Amniotic epithelial cell (primary cell): ENCODE measurements at regions not wholly inside any gene's neighbourhood (a gene's known extent, or its start where the extent isn't known, plus 50 kb on each side); places are given as distances from the start of the nearest gene placed in this dataset.
A peak's percentile ranks its signal among the peaks of the same experiment; 100 is the strongest.

Source experiments
- DNase-seq: peaks from one replicate; pipeline ENCODE4 v3.0.0-alpha.2; 2010; ENCODE audit warnings: low read depth

DNA sequence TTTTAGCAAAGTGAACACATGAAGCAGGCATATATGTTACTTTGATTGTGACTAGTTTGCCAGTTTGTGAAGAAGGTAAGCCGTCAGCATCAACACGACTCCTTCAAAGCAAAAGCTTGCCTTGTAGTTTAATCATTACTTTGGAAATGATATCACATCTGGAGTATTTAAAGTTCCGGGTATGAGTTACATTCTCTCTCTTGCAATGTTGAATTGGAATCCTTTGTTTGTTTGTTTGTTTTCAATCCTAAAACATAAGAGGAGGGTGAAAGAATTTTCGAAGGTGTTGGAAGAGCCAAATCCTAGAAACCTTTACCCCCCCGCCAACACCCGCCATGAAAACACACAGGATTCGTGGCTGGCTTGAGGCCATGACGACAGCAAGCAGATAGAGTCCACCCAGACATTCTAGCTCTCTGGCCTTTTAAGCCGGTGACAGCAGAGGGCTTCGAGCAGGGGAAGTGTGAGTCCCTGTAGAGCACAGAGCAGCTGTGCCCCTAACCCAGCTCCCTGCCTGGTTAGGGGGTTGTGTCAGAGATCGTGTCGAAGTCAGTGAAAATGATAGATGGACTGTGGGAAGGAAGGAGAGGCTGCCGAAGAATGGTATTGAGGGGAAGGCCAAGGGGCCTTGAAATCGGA is 103.8 kb upstream of the SMIM21 start:
- DNase-seq = no peak

DNA sequence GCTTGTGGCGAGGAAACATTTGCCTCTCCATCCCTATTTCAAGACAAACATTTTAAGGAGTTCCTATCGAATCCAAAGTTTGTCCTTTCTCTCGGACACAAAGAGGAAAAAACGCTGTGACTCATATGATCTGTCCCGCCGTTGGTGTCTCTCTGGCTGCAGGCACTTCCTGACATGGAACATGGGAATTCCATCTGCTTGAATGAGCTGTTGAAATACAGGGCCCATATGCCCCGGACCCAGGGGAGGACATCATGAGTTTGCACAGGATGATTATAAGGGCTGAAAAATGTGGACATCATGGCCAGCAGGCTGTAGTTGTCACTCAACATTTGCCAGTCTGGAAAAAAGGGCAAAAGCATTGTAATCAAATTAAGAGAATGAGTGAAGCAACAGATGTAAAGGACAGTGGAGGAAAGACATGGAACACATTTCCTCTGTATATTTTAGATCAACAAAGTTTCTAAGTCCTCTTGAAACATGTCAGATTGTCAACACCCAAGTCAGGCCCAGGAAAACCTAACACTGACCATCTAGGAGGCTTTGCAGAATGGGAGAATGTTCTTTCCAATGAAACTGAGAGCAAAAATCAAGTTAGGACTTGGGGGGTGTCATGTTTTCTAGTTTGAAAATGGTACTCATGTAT is 103.2 kb upstream of the SMIM21 start:
- no peak for DNase-seq

DNA sequence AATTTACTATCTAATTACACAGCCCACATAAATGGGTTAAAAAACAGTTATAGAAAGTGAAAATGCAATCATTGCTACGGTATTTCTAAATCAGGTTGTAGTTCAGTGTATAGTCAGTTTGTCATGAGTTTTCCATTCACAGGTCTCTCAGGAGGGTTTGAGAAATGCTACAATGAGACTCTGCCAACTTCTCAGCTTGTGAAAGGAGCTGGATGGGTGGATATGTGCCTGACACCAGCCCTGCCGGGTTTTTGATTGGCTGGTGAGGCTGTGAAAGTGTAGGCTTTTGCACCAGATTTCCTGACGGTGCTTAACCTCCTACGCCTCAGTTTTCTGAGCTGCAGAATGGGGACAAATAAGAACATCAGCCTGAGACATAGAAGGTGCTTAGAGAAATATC is 102.6 kb upstream of the SMIM21 start:
- no peak for DNase-seq

DNA sequence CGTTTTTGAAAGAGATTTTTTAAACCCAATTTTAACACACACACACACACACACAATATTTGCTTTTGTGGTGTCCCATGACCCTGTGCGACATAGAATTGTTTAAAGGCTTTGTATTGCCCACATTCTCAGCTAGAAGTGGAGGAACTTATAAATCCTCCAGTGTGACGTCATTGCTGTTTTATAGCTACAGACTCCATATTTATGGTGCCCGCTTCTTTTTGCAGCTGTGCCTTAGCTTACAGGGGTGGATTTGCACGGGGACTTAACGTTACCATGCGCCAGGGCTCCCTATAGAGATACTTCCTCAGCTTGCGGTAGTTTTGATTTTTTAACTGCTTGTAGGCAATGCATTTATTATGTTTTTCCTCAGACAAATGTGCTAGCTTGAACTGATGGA is 101.9 kb upstream of the SMIM21 start:
- DNase-seq = no peak

DNA sequence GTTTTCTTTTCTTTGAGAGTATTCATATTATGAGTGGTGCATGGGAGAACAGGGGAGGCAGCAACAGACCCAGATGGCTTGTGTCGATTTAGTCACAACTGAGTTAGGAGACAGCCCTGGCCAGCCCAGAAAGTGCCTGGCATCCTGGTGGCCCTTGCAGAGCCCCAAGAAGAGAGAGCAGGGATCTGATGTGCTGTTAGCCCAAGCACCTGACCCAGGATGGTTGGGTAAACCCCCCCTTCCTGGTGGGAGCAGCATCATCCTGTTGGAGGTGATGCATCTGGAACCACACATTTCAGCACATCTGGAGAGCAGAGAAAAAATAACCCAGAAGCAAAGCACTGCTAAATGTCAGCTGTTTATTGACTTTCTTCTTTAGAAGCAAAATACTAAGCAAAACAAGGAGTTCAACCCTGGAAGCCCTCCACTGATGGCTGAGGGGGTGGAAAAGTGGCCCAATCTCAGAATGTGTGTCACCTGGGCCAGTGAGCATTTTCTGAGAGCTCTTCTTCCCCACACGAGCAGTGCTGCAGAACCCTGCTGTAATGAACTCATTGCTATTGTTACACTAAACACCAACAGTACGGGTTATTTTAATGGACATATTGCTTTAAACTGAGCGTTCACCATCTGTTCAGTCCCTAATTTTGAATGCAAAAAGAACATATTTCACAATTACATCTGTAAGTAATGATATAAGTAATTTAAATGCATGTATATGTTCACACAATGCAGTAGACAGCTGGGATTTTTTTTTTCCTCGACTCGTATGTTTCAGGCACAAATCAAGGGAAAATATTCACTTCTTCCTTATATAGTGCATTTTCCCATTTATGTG is 100.6 kb upstream of the SMIM21 start:
- no peak for DNase-seq

DNA sequence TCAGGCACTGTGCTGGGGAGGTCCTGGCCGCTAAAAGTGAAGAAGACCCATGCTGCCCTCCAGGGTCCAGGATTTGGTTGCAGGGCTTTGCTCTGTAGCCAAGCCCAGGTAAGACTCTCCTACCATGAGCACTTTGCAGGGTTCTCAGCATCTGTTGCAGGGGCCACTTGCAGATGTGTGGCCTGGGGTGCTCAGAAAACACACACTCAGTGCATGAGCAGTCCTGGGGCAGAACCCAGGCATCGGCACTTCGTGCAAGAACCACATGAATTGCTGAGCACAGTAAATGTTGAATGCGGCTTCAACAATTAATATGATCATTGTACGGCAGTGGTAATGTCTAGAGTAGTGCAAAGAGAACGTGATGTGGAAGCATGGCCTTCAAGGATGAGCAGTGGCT is 98.5 kb upstream of the SMIM21 start:
- DNase-seq = no peak

DNA sequence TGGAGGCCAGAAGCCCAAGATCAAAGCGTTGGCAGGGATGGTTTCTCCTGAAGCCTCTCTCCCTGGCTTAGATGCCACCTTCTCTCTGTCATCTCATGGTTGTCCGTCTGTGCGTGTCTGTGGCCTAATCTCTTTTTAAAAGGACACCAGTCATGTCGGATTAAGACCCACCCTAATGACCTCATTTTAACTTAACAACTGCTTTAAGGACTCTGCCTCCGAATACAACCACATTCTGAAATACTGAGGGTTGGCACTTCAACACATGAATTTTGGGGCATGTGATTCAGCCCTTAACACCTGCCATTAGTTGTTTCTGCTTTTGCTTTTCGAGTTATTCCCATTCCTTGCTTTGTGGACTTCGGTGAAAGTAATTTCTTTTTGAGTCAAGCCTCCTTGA is 97.8 kb upstream of the SMIM21 start:
- no peak for DNase-seq

DNA sequence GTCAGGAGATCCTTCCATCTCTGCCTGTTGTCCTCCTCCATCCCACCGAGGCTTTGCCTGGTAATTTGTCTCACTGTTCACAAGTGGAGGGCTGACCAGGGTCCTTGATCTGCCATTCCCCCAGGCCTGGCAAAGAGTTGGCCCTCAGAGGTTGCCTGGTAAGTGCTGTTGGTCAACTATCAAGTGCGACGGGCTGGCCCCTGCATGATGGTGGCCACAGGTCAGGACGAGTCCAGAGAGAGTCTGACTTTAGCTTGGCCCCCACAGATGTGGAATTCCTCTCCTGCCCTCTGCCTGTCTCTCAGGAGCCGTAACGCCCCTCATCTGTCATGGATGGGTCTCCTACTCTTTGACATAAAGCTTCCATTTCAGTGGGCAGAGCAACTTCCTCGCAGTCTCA is 97.3 kb upstream of the SMIM21 start:
- DNase-seq = no peak

DNA sequence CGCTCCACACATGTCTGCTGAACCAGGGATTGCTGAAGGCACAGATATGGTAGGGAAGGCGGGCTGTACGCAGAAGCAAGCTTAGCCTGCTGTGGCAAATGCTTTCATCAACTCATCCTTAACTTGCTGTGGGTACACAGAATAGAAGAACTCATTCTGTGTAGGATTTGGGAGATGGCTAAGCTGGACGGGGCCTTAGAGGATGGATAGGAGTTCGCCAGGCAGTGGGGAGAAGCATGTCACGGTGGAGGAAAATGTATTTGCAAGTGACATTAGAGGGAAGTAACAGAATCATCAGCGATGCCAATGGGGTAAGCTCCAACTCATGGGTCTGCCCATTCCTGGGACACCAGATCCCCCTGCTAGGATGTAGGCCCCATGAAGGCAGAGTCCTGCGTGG is 96.7 kb upstream of the SMIM21 start:
- no peak for DNase-seq

DNA sequence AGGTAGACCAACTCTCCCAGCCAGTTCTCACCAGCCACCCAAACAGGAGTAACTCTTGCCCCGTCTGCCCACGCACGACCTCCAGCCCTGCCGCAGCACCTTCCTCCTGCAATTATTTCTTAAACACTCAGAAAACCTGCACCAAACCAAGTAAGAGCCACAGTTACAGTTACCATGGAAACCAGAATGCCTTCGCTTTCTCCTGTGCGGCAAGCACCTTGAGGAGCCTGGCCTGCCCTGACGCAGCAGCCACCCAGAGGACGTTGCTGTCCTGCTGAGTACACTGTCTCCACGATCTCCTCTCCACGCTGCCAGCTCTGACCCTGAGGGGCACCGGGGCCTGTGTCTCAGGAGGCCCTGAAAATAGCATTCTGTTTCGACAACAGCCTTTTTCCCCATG is 94.3 kb upstream of the SMIM21 start:
- no peak for DNase-seq

DNA sequence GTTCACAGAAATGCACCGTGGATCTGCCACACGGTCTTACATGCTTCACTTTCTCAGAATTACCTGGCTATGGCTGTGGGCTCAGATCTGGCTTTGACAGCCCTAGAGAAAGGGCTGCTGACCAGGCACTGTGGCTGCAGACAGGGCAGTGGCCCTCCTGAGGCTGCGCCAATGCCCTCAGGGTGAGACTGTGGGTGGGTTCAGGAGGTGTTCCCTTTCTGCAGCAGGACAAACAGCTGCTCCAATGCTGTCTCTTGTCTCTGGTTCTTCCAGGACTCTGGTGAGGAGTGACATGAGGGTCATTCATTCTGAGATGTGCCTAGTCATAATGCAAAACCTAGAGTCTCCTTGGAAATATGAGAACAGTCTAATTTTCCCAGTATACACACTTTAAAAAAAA is 90.5 kb upstream of the SMIM21 start:
- no peak for DNase-seq

DNA sequence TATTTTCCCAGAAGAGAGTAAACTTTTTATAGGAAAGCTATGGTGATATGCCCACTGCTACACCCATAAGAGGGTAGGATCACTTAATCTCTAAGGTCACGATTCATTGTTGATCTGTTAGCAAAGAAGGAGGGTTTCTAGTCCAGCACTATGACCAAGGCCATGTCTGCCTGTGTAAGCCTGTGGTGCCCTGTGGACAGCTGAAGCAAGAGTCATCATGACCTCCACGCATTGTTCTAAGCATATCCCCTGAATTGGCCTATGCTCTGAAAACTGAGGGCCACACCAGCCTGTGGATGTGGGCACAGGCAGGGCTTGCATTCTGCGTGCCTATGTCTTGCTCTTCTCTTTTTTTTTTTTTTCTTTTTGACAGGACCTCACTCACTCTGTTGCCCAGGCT is 89.8 kb upstream of the SMIM21 start:
- DNase-seq = no peak

DNA sequence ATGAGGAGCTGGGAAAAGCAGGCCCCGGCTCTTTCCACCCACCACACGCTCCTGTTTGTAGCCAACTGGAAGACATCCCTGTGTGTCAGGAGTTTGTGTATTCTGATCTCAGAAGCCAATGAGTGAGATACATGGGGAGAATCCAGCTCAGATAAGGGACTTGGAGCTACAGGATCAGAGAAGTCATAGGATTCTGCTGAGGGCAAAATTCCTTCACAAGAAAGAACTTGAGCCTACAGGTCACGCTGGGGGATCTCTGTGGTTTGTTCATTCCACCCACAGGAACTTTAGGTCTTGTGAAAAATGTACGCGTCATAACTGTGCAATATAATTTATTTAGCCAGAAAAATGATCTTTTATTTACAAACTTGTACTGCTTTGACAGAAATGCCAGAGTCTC is 80.1 kb upstream of the SMIM21 start:
- DNase-seq = peak; percentile 96

DNA sequence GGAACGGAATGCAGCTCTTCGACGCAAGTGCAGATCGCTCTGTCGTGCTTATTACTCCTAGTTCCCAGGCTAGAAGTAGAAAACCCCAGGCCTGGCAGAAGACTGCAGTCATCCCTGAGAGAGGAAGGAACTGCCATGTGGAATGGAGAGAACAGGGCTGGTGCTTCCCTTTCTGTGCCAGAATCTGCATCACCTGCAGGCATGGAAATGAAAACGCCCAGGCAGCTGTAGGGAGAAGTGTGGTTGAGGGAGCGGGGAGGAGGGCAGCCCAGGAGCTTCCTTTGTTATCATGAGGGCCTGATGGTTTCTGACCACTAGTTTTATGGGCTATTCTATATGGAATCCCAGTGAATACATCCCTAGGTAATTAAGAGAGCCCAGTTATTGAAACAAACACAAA is 79.4 kb upstream of the SMIM21 start:
- no peak for DNase-seq

DNA sequence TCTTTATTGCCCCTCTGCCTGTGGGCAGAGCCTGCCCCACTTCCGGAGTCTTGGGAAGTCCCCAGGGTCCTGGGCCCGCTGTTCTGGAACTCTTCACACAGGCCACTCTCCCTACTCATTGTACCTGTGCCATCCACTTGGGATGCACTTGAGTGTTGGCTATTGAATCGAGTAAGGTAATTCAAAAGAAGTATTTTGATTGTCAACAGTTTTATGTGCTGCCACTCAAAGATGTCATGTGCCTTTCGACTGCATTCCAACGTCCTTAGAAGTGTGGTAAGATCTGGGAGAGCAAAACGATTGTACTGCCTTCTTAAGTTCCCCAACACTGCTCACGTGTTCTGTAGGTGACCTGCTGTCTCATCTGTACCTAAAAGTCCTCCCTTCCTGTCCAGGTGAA is 77.0 kb upstream of the SMIM21 start:
- DNase-seq = no peak

DNA sequence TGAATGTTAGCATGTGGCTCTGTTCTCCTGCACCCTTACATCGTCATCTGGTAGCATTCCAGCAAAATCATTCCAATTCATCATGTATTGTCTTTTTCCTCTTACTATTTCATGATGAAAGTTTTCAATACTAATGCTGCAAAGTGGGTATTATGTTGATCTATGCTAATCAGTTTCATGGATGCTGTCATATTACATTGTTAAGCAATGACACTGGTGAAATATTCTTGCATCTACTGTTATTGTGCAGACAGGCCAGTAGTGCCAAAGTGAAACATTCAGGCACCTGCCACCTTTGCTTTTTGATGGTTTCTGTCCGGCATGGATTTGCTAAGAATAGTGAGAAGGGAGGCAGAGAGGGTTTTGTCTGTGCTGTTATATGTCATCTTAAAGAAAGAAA is 76.1 kb upstream of the SMIM21 start:
- DNase-seq = no peak

DNA sequence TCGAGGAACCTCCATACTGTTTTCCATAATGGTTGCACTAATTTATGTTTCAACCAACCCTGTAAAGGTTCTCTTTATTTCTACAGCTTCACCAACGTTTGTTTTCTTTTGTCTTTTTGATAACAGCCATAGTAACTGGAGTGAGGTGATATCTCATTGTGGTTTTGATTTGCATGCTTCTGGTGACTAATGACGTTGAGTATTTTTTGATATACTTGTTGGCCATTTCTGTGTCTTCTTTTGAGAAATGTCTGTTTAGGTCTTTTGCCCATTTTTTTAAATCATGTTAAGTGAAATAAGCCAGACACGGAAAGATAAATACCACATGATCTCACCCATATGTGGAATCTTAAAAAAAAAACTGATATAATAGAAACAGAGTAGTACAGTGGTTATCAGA is 74.8 kb upstream of the SMIM21 start:
- DNase-seq = peak; percentile 90

DNA sequence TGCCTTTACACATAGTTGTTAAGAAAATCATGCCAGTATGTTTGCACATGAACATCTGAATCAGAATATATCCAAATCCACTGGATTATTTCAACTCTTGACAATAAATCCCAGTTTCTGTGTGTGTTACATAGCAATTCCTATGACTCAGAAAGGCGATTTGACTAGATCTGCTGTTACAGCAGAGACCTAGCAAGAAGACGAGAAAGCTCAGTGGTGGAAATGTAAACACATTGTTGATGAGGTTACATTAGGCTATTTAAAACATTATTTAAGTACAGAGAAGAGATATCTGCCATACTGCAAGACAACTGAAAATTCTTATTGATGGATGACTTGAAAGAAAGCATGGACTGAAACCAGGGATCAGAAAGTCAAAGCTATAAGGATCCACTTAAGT is 73.0 kb upstream of the SMIM21 start:
- peak; percentile 88 for DNase-seq

DNA sequence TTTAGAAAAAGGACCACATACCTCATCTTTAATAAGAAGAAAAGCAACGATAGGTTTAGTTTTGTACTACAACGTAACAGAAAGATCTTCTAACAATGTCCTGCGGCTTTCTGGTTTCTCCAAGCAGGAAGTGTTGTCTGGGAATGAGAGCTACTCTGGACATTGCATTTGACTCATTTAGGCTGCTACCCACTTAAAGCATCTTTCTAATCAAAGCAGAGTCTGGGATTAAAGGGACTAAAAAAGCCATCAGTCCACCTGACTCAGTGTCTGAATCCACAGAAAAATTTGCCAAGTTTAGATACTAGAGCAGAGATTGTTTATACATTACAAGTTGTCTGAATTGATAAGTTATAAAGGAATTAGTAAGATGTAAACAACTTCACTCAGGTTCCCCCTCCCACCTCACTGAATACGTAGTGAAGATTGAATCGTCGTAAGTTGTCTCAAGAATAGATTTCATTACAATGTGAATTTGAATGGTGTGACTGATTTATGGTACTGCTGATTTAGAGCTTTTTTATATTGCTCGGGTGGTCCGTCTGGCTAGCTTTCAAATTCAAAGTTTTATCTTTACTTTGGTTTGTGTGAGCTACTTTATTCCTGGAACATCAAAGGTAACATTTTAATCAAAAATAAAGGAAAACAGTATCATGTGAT is 70.2 kb upstream of the SMIM21 start:
- DNase-seq = peak; percentile 70

DNA sequence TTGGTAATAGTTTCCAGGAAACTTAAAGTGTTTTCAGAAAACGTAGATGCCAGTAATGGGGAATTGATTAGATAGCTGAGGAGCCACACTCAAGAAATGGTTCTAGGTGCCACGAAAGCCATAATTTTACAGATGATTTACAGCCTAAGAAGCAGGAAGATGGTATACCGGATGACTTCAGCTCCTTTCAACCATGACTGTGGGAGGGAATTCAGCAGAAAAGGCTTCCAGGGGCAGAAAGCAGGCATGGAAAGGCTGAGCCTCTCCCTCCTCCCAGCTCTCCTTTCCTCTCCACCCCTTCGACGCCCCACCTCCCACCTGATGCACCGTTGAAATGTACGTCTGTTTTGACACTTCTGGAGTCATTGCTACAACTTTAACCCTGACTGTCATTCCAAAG is 68.6 kb upstream of the SMIM21 start:
- no peak for DNase-seq

DNA sequence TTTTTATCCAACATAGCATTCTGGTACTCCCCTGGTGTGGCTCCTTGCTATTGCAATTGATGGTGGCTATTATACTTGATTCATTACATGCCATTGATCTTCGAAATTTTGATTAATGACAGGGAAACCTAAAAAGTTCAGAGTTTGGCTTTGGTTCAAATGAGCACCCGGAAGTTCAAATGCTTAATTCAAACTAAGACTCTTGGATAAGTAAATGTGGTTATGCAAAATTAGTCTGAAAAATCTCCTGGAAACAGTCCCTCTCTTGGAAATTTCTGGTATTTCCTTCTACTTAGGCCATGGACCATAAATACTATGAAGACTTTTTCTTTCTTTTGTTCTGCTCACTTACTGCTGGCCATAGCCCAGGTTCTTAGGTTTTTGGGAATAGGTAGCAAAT is 65.3 kb upstream of the SMIM21 start:
- no peak for DNase-seq

DNA sequence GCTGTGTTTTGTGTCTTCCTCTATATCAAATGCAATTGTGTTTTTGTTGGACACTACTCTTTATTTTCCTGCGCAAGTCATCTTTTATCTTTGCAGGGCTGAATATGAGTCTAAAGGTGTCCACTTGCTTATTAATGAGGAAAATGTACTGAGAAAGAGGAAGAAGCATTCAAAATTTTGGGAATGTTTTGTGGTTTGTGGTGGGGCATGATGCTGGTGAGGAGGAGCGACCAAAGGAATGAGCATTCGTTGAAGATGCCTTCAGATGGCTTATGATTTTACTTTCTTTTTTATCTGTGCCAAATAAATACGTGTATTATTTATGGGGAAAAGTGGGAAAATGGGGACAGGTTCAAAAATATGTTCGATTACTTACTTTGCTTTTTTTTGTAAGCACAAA is 63.9 kb upstream of the SMIM21 start:
- DNase-seq = peak; percentile 53
